ENCODE measurements at regions not wholly inside any gene's neighbourhood (a gene's known extent, or its start where the extent isn't known, plus 50 kb on each side); places are given as distances from the start of the nearest gene placed in this dataset.

GRCh38 chr10:25797888-25798429, 136.1 kb upstream of the MYO3A start:
- Histone ChIP-seq H3K4me1 (no peaks in the 10 kb centered on the region), H3K9me3 (peaks cover 0 to 11% (median 0%) of the 10 kb centered on the region in 11 donors), H3K27ac (no peak overlapping the region), H3K36me3 (no peaks in the 10 kb centered on the region), H3K4me3 (no peak overlapping the region), H3K27me3 (no peaks in the 10 kb centered on the region)
- WGBS, 2 donors: 72 to 76% methylated on average over 3 of the region's 3 CpGs
- ATAC-seq: no peak
- intact Hi-C loops (cut with DNase I): no loop called here
- TF ChIP-seq CTCF (IDR thresholded peaks at IDR 0.05): no peak
- no peak for DNase-seq

GRCh38 chr10:25804505-25804904, 129.5 kb upstream of the MYO3A start:
- H3K9me3 ChIP-seq: peaks cover 0 to 7% (median 0%) of the 10 kb centered on the region in 11 donors
- DNase-seq (no peak), ATAC-seq (no peak)
- no peak for TF ChIP-seq CTCF (IDR thresholded peaks at IDR 0.05)
- no peak overlapping the region for H3K27ac ChIP-seq
- WGBS, 2 donors: 52 to 56% methylated on average over 2 of the region's 2 CpGs
- no peak overlapping the region for H3K4me3 ChIP-seq
- H3K36me3 ChIP-seq: no peaks in the 10 kb centered on the region
- H3K4me1 ChIP-seq: no peaks in the 10 kb centered on the region
- no peaks in the 10 kb centered on the region for H3K27me3 ChIP-seq
- intact Hi-C loops (cut with DNase I): no loop called here

- no peak for TF ChIP-seq CTCF (IDR thresholded peaks at IDR 0.05)
- 89 to 91% methylated on average over 9 of the region's 9 CpGs for WGBS, 2 donors
- Histone ChIP-seq H3K27ac (no peak overlapping the region), H3K4me1 (no peaks in the 10 kb centered on the region), H3K27me3 (no peaks in the 10 kb centered on the region), H3K36me3 (no peaks in the 10 kb centered on the region), H3K9me3 (peaks cover 0 to 3% (median 0%) of the 10 kb centered on the region in 11 donors), H3K4me3 (no peak overlapping the region)
- DNase-seq (no peak), ATAC-seq (no peak)
- intact Hi-C loops (cut with DNase I): no loop called here
Measured at GRCh38 chr10:25805986-25806385, 128.0 kb upstream of the MYO3A start.

- Histone ChIP-seq H3K4me1 (no peaks in the 10 kb centered on the region), H3K36me3 (no peaks in the 10 kb centered on the region), H3K27me3 (no peaks in the 10 kb centered on the region), H3K4me3 (no peak overlapping the region), H3K9me3 (peaks cover 0 to 3% (median 0%) of the 10 kb centered on the region in 11 donors), H3K27ac (no peak overlapping the region)
- ATAC-seq (no peak), DNase-seq (no peak)
- 48 to 53% methylated on average over 5 of the region's 5 CpGs for WGBS, 2 donors
- intact Hi-C loops (cut with DNase I): no loop called here
- no peak for TF ChIP-seq CTCF (IDR thresholded peaks at IDR 0.05)
Measured at GRCh38 chr10:25808372-25808771, 125.7 kb upstream of the MYO3A start.

Measured in heart right ventricle (tissue), 16 donors.